Bronchial epithelial cell (primary cell): ENCODE measurements at regions not wholly inside any gene's neighbourhood (a gene's known extent, or its start where the extent isn't known, plus 50 kb on each side); places are given as distances from the start of the nearest gene placed in this dataset.
"Not testable (repeated sequence)": the region's sequence is repeated elsewhere in the genome, so short reads cannot be mapped to it uniquely, and the experiment has no call there.

Experiments used
- DNase-seq: peaks from one replicate; pipeline ENCODE4 v3.0.0-alpha.2; 2010; ENCODE audit warnings: low read depth
- FAIRE-seq: peaks from 2 replicates; lab custom pipeline; 2011; peaks lifted over from hg19 to GRCh38; lab: Jason Lieb, UNC
- H3K27me3 ChIP-seq: 2 replicates; pipeline ENCODE4 v1.5.1; 2011; ENCODE audit warnings: low read length; ENCODE audit not compliant: control insufficient read depth, insufficient read depth
- H3K36me3 ChIP-seq: 2 replicates; pipeline ENCODE4 v1.5.1; 2011; ENCODE audit warnings: low read length; ENCODE audit not compliant: control insufficient read depth, insufficient read depth
- H3K4me3 ChIP-seq: 2 replicates; pipeline ENCODE4 v1.5.1; 2011; ENCODE audit warnings: mild to moderate bottlenecking, low read depth, low read length, control low read depth
- TF ChIP-seq, protein P1 (sequence below): IDR thresholded peaks from 2 replicates; pipeline ENCODE4 v1.5.1; 2011; ENCODE audit warnings: mild to moderate bottlenecking, moderate library complexity, low read length, control low read depth, inconsistent platforms; ENCODE audit not compliant: insufficient read depth, severe bottlenecking

DNA sequence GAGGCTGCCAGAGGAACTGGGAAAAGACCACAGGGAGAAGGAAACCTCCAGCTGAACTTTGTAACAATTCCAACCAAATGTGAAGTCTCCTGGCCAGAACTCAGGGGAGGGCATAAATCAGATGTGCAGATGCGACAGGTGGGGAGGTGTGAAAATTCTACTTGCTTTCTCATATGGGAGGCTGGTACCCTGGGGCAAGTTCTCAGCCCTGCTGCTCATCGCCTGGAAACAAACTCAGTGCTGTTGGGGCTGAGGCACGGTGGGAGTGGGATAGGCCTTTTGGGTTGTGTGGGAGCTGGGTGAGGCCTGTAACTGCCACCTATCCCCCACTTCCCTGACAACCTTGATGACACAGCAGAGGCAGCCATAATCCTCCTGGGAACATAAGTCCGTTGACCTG, 179.6 kb downstream of the ASB1 start:
- Histone ChIP-seq H3K27me3 (peaks cover 2% of the 10 kb centered on the region), H3K4me3 (no peak overlapping the region), H3K36me3 (no peaks in the 10 kb centered on the region)
- FAIRE-seq (no peak), DNase-seq (no peak)
- TF ChIP-seq, protein P1, sequence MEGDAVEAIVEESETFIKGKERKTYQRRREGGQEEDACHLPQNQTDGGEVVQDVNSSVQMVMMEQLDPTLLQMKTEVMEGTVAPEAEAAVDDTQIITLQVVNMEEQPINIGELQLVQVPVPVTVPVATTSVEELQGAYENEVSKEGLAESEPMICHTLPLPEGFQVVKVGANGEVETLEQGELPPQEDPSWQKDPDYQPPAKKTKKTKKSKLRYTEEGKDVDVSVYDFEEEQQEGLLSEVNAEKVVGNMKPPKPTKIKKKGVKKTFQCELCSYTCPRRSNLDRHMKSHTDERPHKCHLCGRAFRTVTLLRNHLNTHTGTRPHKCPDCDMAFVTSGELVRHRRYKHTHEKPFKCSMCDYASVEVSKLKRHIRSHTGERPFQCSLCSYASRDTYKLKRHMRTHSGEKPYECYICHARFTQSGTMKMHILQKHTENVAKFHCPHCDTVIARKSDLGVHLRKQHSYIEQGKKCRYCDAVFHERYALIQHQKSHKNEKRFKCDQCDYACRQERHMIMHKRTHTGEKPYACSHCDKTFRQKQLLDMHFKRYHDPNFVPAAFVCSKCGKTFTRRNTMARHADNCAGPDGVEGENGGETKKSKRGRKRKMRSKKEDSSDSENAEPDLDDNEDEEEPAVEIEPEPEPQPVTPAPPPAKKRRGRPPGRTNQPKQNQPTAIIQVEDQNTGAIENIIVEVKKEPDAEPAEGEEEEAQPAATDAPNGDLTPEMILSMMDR: no peak

- Histone ChIP-seq H3K27me3 (no peaks in the 10 kb centered on the region), H3K36me3 (no peaks in the 10 kb centered on the region), H3K4me3 (no peak overlapping the region)
- DNase-seq (no peak), FAIRE-seq (no peak)
- TF ChIP-seq, protein P1: no peak
Measured at GRCh38 chr2:238613610-238614009, 186.9 kb downstream of the ASB1 start.

- TF ChIP-seq, protein P1: no peak
- DNase-seq: no peak
- FAIRE-seq: no peak
- no peaks in the 10 kb centered on the region for H3K36me3 ChIP-seq
- no peaks in the 10 kb centered on the region for H3K27me3 ChIP-seq
- H3K4me3 ChIP-seq: no peak overlapping the region
Measured at GRCh38 chr2:238614376-238614775, 187.6 kb downstream of the ASB1 start.

GRCh38 chr2:238615187-238615586, 188.5 kb downstream of the ASB1 start:
- TF ChIP-seq, protein P1: no peak

DNA sequence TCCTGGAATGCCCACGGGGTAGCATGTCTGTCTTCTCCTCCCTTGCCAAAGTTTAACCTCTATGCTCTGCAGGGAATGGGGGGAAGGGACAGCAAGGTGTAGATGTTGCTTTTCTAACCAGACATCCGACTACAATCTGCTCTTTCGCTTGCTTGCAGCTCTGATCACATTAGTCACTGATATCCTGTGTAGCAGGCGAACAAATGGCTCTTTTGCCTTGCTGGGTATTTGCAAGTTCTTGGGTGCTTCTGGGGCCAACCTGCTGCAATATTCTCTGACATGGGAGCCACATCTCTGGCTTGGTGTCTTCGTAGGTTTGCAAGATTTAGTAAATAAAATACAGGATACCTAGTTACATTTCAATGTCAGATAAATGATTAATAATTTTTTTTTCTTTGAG, 190.0 kb downstream of the ASB1 start:
- Histone ChIP-seq H3K36me3 (no peaks in the 10 kb centered on the region), H3K27me3 (no peaks in the 10 kb centered on the region), H3K4me3 (no peak overlapping the region)
- TF ChIP-seq, protein P1: no peak
- DNase-seq: no peak
- FAIRE-seq: no peak

More at GRCh38 chr2:238615187-238615586, 188.5 kb downstream of the ASB1 start:
- FAIRE-seq: no peak
- no peak overlapping the region for H3K4me3 ChIP-seq
- no peaks in the 10 kb centered on the region for H3K27me3 ChIP-seq
- no peaks in the 10 kb centered on the region for H3K36me3 ChIP-seq
- DNase-seq: no peak

GRCh38 chr2:238618494-238619283, 192.0 kb downstream of the ASB1 start:
- not testable (repeated sequence) for H3K27me3 ChIP-seq, H3K4me3 ChIP-seq, H3K36me3 ChIP-seq, DNase-seq, FAIRE-seq
